GM10248 (cell line): ENCODE measurements at regions not wholly inside any gene's neighbourhood (a gene's known extent, or its start where the extent isn't known, plus 50 kb on each side); places are given as distances from the start of the nearest gene placed in this dataset.

Experiments
- CTCF ChIA-PET: fragments of 300-600 bp; sonication (Branson Sonifier 250); formaldehyde crosslinking; extraction: SDS; loops from one replicate; lab custom pipeline; 2021; ENCODE audit warnings: antibody characterized with exemption; lab: Yijun Ruan, JAX
- POLR2A ChIA-PET: fragments of 350-650 bp; sonication (Branson Sonifier 250); formaldehyde crosslinking; extraction: SDS; loops from one replicate; lab custom pipeline; 2020; ENCODE audit warnings: antibody characterized with exemption; lab: Yijun Ruan, JAX
- DNase-seq: peaks from one replicate; pipeline ENCODE4 v3.0.0; 2012; ENCODE audit errors: extremely low spot score
- CTCF ChIP-seq: IDR thresholded peaks from 2 replicates; pipeline ENCODE4 v1.5.1; 2012; ENCODE audit warnings: mild to moderate bottlenecking, low read depth; ENCODE audit errors: extremely low read depth, missing control alignments, control extremely low read depth

- no peak for DNase-seq
- ChIA-PET POLR2A (no interaction called here), CTCF (interaction anchor here (1.0 to 5.1 kb wide), 2 partner anchors 10 to 13 kb away, joined by 3 to 37 read pairs; no protein-coding TSS in a partner anchor)
- no peak for TF ChIP-seq CTCF
Measured at GRCh38 chr1:91153341-91153740, 131.5 kb upstream of the ZNF644 start.

- ChIA-PET POLR2A (no interaction called here), CTCF (interaction anchor here (0.6 to 5.1 kb wide), 2 partner anchors 14 to 320 kb away, joined by 3 to 37 read pairs; no protein-coding TSS in a partner anchor)
- no peak for DNase-seq
- TF ChIP-seq CTCF = no peak
Measured at GRCh38 chr1:91152331-91152730, 130.5 kb upstream of the ZNF644 start.

- ChIA-PET CTCF (no interaction called here), POLR2A (no interaction called here)
- TF ChIP-seq CTCF = no peak
- DNase-seq = no peak
Measured at GRCh38 chr1:91151702-91152101, 129.9 kb upstream of the ZNF644 start.

- no peak for TF ChIP-seq CTCF
- ChIA-PET POLR2A (no interaction called here), CTCF (interaction anchor here (1.0 to 3.4 kb wide), 2 partner anchors 17 to 24 kb away, joined by 3 to 19 read pairs; no protein-coding TSS in a partner anchor)
- DNase-seq = no peak
Measured at GRCh38 chr1:91148641-91149069, 126.8 kb upstream of the ZNF644 start.

- ChIA-PET CTCF (interaction anchor here (2.5 to 2.6 kb wide), 2 partner anchors 17 to 24 kb away, joined by 8 to 12 read pairs; no protein-coding TSS in a partner anchor), POLR2A (no interaction called here)
- TF ChIP-seq CTCF = no peak
- DNase-seq = no peak
Measured at GRCh38 chr1:91141858-91142257, 120.0 kb upstream of the ZNF644 start.

GRCh38 chr1:91138959-91139358, 117.1 kb upstream of the ZNF644 start:
- TF ChIP-seq CTCF = no peak
- ChIA-PET POLR2A (no interaction called here), CTCF (interaction anchor here (1.1 kb wide), 1 partner anchor 27 kb away, joined by 3 read pairs; no protein-coding TSS in a partner anchor)
- no peak for DNase-seq
